SKM-1 (cell line): ENCODE measurements at regions not wholly inside any gene's neighbourhood (a gene's known extent, or its start where the extent isn't known, plus 50 kb on each side); places are given as distances from the start of the nearest gene placed in this dataset.
"Not testable (repeated sequence)": the region's sequence is repeated elsewhere in the genome, so short reads cannot be mapped to it uniquely, and the experiment has no call there.

Experiments used
- DNase-seq: peaks from one replicate; lab custom pipeline; 2025; ENCODE audit not compliant: unreplicated experiment; lab: John Stamatoyannopoulos, UW

DNA sequence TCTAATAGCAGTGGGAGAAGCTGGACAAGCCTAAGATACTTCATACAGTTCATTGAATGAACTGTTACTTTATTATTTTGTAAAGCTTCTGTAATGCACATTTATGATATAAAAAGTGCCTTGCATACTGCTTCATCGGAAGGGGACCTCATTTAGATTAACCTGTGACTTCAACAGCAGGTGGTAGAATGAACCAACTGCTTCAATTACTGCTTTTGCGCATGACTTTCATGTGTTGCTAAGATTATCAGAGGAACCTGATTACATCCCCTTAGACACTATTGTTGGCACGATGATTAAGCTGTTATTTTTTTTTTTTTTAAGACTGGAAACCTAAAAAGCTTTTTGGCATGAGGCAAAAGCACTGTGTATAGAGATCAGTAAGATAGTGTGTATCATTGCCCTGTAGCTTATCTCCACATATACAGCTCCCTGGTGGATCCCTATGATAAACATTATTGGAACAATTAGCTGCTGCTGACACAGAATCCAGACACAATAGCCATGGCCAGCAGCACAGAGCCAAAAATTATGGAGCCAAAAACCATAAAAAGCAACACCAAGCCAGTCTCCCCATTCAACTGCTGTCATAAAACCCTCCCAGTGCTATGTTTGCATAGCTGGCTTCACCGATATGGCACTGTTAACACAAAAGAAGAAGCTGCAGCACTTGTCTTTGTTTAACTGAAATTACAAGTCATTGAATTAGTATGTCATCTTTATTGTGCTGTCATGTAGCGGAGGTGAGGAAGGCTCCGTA is 731.6 kb upstream of the MMS22L start:
- no peak for DNase-seq

DNA sequence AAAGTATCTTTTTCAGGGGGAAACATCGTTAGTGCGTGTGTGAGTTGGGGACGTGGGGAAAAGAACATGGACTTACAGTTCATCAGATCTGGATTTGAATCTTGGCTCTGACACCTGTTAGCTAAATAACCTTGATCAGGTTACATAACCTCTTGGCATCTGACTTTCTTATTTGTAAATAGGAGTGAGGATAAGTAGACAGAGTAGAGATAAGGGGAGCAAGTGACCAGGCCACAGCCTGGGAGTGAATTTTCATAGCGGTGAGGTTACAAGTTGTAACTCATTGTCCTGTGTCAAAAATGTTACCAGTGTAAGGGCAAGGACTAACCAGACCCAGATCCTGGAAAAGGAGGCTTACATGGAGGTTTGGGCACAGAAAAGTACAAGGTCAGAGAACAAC is 733.5 kb upstream of the MMS22L start:
- DNase-seq = no peak

DNA sequence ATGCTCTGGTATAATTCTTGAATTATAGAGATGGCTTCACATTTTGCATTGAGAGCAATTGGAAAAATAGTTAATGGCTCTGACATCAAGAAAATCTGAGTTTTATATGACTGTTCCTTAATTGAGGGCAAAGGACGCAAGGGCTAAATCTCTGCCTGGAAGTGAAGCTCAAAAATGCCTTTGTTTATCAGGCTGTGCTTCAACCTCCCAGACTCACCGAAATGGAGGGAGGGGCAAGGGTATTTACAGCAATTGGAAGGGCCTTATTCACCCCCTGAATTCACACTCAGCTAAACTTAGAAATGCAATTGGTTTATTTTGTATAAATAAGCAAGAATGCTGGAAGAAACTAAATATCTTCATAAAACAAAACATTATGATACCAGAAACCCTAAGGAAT is 737.2 kb upstream of the MMS22L start:
- no peak for DNase-seq

DNA sequence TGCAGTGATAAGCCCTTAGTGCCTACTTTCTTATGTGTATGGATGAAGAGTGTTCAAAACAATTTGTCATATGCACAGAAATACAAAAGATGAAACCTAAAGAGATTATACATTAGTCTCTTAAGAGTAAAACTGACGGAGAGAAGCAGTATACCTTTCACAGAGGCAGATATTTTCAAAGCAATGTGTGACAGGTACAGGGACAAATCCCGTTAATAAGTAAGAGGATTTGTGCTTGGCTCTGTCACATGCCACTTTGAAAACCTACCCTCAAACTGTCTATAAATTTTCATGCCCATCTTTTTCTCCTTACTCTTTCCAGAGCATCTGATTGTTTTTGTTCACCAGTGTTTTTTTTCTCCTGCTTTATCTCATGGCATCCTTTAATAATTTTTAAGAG is 741.3 kb upstream of the MMS22L start:
- DNase-seq = no peak

DNA sequence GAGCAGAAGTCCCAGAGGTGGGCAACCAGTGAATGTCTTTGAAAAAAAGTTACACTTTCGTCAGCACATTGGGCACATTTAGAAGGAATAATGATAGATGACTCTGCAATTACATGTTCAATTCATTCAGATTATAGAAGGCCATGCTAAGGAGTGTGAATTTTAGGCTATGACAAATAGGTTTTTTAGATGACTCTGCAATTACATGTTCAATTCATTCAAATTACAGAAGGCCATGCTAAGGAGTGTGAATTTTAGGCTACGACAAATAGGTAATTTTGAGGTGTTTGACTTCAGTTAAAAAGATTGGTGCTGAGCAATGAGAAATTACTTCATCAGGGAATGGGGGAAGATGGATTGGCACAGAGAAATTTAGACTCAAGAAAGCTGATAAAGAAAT is 744.9 kb upstream of the MMS22L start:
- no peak for DNase-seq

DNA sequence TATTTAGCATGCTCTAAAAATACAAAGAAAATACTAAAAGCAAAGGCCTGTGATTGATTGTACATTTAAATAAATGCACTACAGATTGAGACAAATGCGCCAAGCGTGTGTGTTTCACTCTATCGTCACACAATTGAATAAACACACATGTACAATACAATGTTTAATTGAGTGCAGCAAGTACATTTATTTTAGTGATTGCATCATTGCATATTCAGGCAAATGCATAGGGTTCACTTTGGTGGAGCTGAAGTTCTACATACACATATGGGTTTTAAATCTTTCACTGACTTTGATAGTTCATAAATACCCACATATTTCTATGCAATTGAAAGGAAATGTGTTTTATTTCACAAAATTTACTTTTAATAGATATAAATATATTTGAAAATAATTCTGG is 750.6 kb upstream of the MMS22L start:
- no peak for DNase-seq

DNA sequence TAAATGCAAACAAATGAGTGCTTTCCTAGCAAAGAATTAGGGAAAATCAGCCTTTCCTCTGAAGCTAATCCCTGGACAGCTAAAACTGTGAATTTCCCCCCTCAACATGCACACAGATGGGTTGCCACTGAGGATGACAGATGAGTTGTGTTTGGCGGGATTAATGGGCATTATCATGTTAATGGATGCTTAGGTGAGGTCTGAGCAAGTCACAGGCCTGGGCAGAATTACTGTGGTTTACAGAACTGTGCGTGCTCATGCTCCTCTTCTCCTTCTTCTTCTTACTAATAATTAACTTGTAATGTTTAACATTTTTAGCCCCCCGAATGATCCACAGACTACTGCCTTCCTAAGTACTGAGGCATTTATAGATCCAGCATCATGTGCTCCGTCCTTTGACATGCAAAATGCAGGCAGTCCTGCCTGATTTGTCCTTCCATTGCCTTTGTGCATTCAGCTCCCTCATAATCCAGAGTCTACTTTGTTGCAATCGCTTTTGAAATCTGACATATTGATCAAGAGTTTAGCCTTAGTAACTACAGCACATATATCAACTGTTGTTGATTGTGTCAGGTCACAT is 753.4 kb upstream of the MMS22L start:
- DNase-seq = no peak

DNA sequence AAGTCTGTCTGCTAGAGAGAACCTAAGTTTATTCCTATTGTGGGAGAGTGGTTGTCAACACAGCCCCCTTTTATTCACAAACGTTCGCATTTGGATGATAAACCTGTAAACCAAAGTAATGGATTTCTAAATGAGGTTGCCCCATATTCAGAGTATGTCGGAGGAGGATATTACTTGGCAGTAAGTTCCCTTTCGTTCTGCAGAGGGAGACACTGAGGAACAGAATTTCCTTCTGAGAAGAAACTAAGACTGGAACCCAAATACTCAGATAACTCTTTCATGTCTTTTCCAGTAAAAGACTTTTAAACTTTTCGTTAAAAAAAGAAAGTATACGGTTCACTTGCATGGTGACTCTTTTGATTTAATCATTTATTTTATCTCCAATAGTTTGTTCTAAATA is 754.6 kb upstream of the MMS22L start:
- DNase-seq = no peak

DNA sequence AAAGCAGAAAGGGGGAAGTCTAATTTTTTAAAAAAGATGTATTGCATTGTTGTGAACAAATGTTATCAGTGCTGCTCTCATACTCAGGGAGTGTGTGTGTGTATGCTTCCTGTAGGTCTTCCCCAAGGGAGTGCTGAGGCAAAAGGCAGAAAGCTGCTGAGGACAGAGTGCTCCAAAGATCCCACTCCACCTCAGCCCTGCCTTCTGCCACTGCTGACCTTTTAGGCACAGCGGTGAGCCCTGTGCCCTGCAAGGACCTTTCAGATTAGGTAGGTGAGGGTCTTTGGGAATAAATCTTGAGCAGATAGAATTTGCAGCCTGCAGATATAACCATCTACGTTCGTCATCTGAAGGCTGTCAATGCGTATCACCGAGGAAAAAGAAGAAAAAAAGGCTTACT is 756.4 kb upstream of the MMS22L start:
- no peak for DNase-seq

DNA sequence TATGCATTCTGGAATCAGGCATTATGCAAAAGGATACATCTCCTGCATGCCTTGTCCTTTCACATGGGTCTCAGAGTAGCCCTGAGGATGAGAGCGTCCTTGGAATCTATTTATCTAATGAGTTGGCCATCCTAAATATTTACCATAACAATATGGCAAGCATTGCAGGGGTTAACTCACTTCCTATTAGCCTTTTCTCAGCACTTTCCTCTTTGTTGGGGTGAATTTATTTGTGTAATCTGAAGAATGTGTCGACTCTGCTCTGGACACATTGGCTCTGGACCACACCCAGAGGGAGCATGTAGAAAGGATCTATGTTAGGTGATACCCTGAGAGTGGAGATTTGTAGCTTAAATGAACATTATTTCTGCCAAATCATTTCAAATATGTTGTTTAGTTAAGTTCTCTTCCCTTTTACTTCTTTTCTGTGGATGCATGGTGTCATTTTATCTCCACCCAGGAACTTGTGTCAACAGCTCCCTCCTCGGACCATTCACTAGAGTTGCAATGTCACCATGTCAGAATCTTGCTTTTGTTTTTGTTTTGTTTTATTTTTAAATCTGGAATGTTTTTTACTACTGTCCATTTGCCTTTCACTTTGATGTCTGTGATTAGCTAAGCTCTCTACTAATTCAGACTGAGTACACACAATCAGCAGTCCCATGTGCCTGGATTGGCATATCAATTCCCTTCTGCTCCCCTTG is 757.0 kb upstream of the MMS22L start:
- no peak for DNase-seq

DNA sequence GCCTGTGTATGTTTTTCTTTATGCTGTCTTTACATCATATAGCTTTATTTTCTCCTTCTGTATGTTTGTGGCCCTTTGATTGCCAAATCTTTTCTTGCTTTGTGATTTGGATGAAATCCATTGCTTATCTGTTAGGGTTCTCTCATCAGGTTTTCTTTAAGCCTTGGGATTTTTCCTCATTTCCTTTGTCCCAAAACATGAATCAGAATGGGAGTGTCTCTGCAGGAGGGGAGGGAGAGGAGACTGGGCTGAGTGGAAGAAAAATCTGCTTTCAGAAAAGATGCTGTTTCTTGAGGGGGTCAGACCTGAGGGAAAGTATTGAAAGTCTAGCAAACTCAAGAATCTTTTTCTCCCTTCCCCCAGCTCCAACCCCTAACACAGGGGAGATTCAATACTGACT is 758.0 kb upstream of the MMS22L start:
- DNase-seq = no peak

DNA sequence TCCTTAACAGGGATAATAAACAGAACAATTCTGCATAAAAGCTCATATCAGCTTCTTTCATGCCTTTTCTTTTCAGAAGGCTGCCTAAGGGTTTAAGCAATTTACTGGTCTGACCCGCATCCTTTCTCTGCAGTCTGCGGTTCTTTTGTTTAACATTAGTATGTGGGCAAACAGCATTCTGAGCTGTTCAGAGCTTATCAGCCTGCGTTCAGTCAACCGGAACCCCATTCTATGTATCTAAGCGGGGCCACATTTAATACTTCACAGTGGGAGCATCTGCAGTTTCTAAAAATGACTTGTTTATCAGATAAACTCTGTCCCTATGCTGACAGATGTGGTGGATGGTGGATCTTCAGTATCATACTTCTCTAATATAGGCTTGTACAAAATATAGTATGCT is 758.9 kb upstream of the MMS22L start:
- DNase-seq = no peak

DNA sequence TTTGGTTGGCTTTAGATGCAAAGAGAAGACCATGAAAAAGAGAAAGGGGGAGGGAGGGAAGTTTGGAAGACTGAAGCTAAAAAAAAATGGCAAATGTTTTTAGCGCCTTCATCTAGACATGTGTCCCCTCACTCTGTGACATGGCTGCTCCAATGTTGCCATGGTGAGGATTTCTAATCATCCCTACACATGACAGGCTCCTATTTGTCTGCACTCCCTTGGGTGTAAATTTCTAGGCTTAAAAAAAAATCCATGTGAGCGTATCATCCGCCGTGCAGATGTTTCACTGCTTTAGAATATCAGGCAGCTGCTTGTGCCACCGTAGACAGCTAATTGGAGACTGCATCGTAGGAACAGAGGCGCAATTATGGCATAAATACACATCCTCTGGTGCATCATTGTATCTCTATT is 761.1 kb upstream of the MMS22L start:
- DNase-seq = no peak

DNA sequence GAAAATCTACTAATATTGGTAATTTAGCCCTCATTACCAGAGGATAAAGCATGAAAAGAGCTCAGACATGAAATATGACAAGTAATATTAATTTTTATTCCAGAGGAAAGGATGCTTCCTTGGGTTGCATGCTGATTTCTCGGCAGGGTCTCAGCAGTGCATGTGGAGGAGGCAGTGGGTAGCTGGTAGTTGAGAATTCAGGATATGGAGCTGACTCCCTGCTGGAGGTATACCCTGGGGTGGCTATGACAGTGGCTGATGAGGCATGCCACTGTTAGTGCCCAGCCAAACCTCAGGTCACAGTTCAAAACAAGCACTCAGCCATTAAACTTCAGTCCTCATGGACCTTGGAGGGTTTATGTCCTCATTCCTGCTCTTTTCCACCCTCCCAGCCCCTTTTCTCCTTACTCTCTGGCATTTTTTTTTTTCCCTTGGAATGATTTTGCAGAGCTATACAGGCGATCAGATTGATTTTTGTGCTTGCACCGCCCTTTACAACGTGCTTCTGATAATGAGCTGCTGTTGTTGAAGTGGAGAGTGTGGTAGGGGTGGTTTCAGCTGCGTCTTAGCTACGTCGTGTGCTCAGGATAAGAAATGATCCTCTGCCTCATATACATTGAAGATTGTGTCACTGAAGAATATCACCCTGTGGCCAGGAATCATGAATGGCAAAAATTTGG is 761.9 kb upstream of the MMS22L start:
- DNase-seq = no peak

DNA sequence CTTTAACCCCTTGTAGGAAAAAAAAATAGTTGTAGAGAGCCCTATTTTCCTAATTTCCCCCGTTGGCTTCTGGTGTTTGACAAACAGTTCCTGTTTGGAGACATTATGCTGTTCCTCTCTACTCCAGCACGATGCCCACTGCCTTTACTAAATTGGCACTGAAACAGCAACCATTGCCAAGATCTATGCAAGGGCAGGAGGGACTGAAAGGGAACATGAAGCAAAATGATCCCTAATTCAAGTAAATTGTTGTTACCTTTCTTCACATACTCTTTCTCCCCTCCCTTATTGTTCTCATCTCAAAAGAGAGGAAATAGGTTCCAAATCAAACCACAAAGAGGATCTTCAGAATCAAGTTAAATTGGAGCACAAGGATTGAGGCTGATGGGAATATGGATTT is 764.1 kb upstream of the MMS22L start:
- no peak for DNase-seq

DNA sequence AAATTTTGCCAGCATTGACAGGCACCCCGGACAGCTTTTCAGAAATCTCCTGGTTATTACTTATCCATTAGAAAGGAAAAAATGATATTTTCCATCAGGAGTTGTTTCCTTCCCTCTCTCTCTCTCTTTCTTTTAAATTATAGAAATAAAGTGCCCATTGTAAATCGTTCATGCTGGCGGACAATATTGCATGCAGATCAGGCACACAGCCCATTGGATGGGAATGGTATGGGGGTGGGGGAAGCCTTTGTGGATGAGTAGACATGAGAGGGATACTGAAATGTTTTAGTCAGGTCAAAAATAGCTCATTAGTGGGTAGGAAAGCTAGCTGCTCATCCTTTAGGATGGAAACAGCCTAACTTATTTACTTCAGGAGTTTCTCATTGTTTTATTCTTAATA is 764.9 kb upstream of the MMS22L start:
- no peak for DNase-seq

DNA sequence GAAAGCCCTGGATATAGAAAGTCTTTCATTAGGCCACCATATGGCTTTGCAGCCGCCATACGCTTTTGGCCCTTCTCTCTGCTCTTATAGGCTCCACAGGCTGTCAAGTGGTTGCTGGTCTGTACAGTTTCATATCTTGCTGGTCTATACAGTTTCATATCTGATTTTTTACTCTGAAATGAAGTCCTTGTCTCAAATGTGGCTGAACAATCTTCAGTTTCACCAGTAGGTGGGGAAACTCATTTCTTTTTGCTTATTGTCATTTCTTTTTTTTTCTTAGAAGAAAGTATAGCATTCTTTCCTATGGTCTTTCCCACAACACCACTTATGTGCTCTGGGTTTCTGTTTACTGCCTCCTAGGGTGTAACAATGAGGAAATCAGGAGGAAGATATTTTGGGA is 771.4 kb upstream of the MMS22L start:
- no peak for DNase-seq

DNA sequence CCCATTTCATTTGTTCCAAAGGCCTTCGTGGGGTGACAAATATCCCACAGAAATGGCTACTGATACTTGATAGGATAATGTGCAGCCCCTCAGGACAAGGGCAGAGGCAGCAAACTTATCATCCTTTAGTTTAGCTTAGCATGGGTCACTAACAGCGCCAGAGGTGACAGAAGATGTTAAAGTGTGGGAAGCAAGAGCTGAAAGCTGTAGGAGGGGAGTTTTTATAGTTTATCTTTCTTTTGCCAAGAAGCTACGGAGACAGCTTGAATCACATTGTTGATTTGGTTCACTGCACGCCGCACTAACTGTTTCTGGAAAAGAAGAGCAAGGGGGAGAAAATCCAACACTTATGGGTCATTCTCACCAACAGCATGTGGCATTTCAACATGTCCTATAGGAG is 773.9 kb upstream of the MMS22L start:
- no peak for DNase-seq

DNA sequence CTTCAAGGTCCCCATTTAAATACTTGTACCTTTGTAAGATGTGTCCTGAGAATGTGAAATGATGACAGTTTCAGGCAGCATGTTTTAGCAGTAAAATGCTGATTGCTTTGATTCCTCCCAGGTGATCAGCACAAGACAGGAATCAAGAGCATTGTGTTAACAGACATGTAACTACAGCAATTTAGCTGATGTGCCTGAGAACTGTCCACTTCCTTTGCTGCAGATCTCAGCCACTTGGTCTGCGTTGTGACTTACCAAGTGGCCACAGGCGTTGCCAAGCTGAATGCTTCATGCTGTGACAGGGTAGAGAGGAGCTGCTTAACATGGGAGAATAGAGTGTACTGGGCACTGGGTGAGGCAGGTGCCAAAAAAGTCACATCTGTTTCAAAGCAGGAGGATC is 767.0 kb upstream of the POU3F2 start:
- no peak for DNase-seq

DNA sequence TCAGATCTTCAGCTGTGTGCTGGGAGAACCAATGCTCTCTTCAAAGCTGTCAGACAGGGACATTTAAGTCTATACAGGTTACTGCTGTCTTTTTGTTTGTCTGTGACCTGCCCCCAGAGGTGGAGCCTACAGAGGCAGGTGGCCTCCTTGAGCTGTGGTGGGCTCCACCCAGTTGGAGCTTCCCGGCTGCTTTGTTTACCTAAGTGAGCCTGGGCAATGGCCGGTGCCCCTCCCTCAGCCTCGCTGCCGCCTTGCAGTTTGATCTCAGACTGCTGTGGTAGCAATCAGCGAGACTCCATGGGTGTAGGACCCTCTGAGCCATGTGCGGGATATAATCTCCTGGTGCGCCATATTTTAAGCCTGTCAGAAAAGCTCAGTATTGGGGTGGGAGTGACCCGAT is 745.8 kb upstream of the POU3F2 start:
- not testable (repeated sequence) for DNase-seq

DNA sequence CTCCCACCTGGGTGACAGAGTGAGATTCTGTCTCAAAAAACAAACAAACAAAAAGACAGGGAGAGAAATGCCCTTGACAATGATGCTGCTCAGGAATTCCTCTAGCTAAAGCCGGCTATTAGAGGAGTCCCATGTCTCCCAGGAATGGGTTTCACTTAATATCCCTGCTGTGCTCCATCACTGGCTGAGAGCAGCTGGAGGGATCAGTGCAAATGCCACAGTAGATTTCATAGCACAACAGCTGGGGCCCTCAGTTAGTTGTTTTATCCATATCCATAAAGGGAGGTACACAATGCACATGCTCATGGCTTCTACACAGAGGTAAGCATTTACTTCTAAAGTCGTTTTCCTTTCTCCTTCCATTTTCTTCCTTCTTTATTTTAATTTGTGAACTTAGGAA is 742.0 kb upstream of the POU3F2 start:
- DNase-seq = no peak

DNA sequence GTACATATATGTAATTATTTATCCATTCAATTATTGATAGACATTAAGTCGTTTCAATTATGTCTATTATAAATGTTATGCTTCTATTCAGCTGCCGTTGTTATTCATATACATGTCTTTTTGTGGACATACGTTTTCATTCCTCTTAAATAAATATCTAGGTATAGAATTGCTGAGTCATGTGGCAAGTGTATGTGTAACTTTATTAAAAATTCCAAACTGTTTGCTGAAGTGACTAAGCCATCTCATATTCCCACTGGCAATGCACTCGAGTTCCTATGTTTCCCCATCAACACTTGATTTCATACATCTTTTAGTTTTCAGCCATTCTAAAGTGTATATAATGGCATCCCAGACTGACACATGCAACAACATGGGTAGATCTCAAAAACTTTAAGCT is 739.7 kb upstream of the POU3F2 start:
- no peak for DNase-seq
